ENCODE measurements at regions not wholly inside any gene's neighbourhood (a gene's known extent, or its start where the extent isn't known, plus 50 kb on each side); places are given as distances from the start of the nearest gene placed in this dataset.

DNA sequence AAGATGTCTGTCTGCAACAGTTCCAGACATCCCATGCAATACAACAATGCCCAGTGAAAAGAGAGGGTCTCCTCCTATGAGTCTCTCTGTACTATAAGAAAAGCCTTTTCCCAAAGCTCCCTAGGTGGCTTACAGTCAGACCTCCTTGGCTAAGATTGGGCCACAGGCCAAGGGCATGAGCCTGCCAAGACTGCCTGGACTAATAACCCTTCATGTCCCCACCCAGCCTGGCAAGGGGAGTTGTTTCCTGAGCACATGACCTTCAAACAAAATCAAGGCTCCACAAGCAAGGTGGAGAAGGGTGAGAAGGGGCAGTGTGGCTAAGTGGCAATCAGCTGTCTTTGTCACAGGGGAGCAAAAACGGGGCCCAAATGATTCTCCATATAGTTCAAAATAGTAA is 75.6 kb upstream of the ZSWIM6 start:
- TF ChIP-seq POLR2A (IDR thresholded peaks at IDR 0.05; ENCODE audit: low read depth, low read length): no peak
- no peak for TF ChIP-seq POLR2AphosphoS5 (IDR thresholded peaks at IDR 0.05; ENCODE audit: low read depth, low read length)
